ENCODE measurements at regions not wholly inside any gene's neighbourhood (a gene's known extent, or its start where the extent isn't known, plus 50 kb on each side); places are given as distances from the start of the nearest gene placed in this dataset.

DNA sequence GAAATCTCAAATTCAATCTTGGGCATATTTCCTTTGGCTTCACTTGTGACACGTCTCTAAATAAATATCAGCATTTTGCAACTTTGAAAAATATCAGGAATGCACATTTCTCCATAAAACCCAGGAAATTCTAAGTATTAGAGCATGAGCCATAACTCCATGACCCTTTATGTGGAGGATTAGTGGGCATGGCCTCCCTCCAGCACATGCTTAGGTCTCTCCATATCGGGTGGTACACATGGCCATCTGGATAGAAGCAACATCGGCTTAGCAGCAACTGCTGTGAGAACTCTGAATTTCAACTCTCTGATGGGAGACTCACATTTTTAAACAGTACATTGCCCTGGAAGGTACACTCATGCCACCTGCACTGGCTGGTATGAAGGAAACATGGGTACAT is 73.7 kb upstream of the EGFLAM start:
- H3K4me3 ChIP-seq (replicated peaks in 1 of 3) = no peak overlapping the region
- intact Hi-C loops (cut with DNase I) = no loop called here
- 90 to 92% methylated on average over 3 of the region's 3 CpGs for WGBS, 2 donors
- H3K4me1 ChIP-seq = no peaks in the 10 kb centered on the region
- no peak overlapping the region for H3K27ac ChIP-seq
- TF ChIP-seq POLR2A (IDR thresholded peaks at IDR 0.05) = no peak
- TF ChIP-seq, protein P1, sequence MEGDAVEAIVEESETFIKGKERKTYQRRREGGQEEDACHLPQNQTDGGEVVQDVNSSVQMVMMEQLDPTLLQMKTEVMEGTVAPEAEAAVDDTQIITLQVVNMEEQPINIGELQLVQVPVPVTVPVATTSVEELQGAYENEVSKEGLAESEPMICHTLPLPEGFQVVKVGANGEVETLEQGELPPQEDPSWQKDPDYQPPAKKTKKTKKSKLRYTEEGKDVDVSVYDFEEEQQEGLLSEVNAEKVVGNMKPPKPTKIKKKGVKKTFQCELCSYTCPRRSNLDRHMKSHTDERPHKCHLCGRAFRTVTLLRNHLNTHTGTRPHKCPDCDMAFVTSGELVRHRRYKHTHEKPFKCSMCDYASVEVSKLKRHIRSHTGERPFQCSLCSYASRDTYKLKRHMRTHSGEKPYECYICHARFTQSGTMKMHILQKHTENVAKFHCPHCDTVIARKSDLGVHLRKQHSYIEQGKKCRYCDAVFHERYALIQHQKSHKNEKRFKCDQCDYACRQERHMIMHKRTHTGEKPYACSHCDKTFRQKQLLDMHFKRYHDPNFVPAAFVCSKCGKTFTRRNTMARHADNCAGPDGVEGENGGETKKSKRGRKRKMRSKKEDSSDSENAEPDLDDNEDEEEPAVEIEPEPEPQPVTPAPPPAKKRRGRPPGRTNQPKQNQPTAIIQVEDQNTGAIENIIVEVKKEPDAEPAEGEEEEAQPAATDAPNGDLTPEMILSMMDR (IDR thresholded peaks at IDR 0.05) = no peak
- H3K9me3 ChIP-seq = no peaks in the 10 kb centered on the region
- DNase-seq = no peak
- no peaks in the 10 kb centered on the region for H3K36me3 ChIP-seq
- H3K27me3 ChIP-seq = no peaks in the 10 kb centered on the region

DNA sequence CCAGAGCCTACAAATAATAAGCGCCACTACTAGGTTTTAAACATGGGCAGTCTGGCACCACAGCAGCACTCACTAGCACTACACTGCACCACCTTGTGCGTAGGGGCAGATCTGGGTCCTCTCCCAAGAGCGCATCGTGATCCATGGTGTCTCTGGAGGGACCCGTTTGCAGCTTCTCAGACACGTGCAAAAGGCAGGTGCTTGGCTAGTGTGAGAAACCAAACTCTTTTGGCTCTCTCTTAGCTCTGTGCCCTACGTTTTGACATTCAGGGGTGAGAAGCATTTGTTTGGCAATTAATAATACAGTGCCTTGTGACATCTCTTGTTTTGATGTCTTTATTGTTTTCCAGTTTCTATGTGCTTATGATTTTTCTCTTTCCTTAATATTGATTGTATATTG is 75.4 kb upstream of the EGFLAM start:
- H3K36me3 ChIP-seq = no peaks in the 10 kb centered on the region
- no peak overlapping the region for H3K4me3 ChIP-seq (replicated peaks in 1 of 3)
- no peak for DNase-seq
- H3K4me1 ChIP-seq = no peaks in the 10 kb centered on the region
- no peak overlapping the region for H3K27ac ChIP-seq
- WGBS, 2 donors = 80 to 91% methylated on average over 7 of the region's 7 CpGs
- intact Hi-C loops (cut with DNase I) = no loop called here
- H3K27me3 ChIP-seq = no peaks in the 10 kb centered on the region
- no peaks in the 10 kb centered on the region for H3K9me3 ChIP-seq
- no peak for TF ChIP-seq POLR2A (IDR thresholded peaks at IDR 0.05)
- TF ChIP-seq, protein P1 (IDR thresholded peaks at IDR 0.05) = no peak

DNA sequence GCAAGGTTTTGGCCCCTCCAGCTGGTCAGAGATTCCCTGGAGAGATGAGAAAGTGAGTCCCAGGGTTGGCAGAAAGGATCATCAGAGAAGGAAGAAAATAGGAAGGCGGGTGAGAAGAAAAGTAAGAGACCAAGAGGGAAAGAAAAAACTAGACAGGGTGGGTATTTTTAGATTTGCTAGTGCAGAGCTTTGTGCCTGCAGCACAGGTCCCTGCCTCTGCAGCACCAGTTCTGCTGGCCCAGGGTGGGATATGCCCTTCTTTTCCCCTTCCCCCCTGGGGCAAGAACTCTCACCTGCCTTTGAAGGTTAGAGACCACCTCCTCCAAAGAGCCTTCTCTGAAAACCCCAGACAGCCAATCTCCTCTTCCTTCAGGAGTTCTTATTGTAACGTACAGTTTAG is 90.3 kb upstream of the EGFLAM start:
- H3K4me3 ChIP-seq (replicated peaks in 1 of 3) = no peak overlapping the region
- 49 to 61% methylated on average over 2 of the region's 2 CpGs for WGBS, 2 donors
- DNase-seq = no peak
- intact Hi-C loops (cut with DNase I) = no loop called here
- H3K4me1 ChIP-seq = no peaks in the 10 kb centered on the region
- H3K36me3 ChIP-seq = no peaks in the 10 kb centered on the region
- no peaks in the 10 kb centered on the region for H3K27me3 ChIP-seq
- no peaks in the 10 kb centered on the region for H3K9me3 ChIP-seq
- no peak overlapping the region for H3K27ac ChIP-seq
- TF ChIP-seq POLR2A (IDR thresholded peaks at IDR 0.05) = no peak
- TF ChIP-seq, protein P1 (IDR thresholded peaks at IDR 0.05) = no peak

DNA sequence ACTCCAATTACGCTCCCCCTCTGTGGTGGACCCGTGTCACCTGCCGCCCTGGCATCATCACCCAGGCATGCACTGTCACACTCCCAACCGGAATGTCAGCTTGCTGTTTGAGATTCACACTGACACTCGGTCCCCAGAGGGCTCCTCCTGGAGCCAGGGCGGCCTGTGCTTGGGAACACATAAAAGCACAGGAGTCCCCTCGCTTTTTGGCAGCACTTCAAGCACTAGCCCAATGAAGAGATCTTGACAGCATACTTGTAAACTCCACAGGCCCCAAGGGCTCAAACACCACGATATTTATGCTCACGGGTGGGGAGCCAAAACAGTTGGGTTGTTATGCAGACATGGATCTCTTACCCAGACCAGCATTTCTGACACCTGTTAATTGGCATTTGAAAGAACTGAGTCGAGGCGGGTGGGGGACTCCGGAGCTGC is 90.8 kb upstream of the EGFLAM start:
- 11 to 16% methylated on average over 9 to 12 of the region's 12 CpGs for WGBS, 2 donors

GRCh38 chr5:38166832-38167231 is 91.5 kb upstream of the EGFLAM start:
- no peak overlapping the region for H3K27ac ChIP-seq
- H3K4me1 ChIP-seq = no peaks in the 10 kb centered on the region
- H3K27me3 ChIP-seq = no peaks in the 10 kb centered on the region
- TF ChIP-seq, protein P1 (IDR thresholded peaks at IDR 0.05) = no peak
- no peak for TF ChIP-seq POLR2A (IDR thresholded peaks at IDR 0.05)
- H3K4me3 ChIP-seq (replicated peaks in 1 of 3) = no peak overlapping the region
- 73 to 74% methylated on average over 11 of the region's 11 CpGs for WGBS, 2 donors
- intact Hi-C loops (cut with DNase I) = no loop called here
- H3K36me3 ChIP-seq = no peaks in the 10 kb centered on the region
- DNase-seq = no peak
- no peaks in the 10 kb centered on the region for H3K9me3 ChIP-seq

More for the DNA sequence above, 90.8 kb upstream of the EGFLAM start:
- H3K4me3 ChIP-seq (replicated peaks in 1 of 3) = no peak overlapping the region
- H3K27ac ChIP-seq = no peak overlapping the region
- intact Hi-C loops (cut with DNase I) = no loop called here
- no peaks in the 10 kb centered on the region for H3K27me3 ChIP-seq
- DNase-seq = peak; percentile 44 to 45
- no peaks in the 10 kb centered on the region for H3K9me3 ChIP-seq
- TF ChIP-seq, protein P1 (IDR thresholded peaks at IDR 0.05) = no peak
- TF ChIP-seq POLR2A (IDR thresholded peaks at IDR 0.05) = no peak
- H3K36me3 ChIP-seq = no peaks in the 10 kb centered on the region
- H3K4me1 ChIP-seq = no peaks in the 10 kb centered on the region

Data from thyroid gland (tissue), 4 donors.